Smooth muscle cell (in vitro differentiated cells): ENCODE measurements at regions not wholly inside any gene's neighbourhood (a gene's known extent, or its start where the extent isn't known, plus 50 kb on each side); places are given as distances from the start of the nearest gene placed in this dataset.
A peak's percentile ranks its signal among the peaks of the same experiment; 100 is the strongest.

ENCODE experiments used
- DNase-seq: peaks from one replicate; lab custom pipeline; 2025; ENCODE audit not compliant: unreplicated experiment; lab: John Stamatoyannopoulos, UW
- H2AFZ ChIP-seq: fragments of 200-600 bp; sonication (generic); 2 replicates; pipeline ENCODE4 v1.6.0; 2016; ENCODE audit warnings: antibody characterized with exemption, low read depth, mild to moderate bottlenecking
- H3F3A ChIP-seq: fragments of 200-600 bp; sonication (generic); 2 replicates; pipeline ENCODE4 v1.6.0; 2017; ENCODE audit warnings: antibody characterized with exemption, low read depth
- H3K27ac ChIP-seq: fragments of 200-600 bp; sonication (generic); 2 replicates; pipeline ENCODE4 v1.5.1; 2016; ENCODE audit warnings: low read depth, mild to moderate bottlenecking
- H3K27me3 ChIP-seq: fragments of 200-600 bp; sonication (generic); 2 replicates; pipeline ENCODE4 v1.6.1; 2016; ENCODE audit warnings: low read depth, mild to moderate bottlenecking
- H3K36me3 ChIP-seq: fragments of 200-600 bp; sonication (generic); 2 replicates; pipeline ENCODE4 v1.5.1; 2016; ENCODE audit warnings: low read depth
- H3K4me1 ChIP-seq: fragments of 200-600 bp; sonication (generic); 2 replicates; pipeline ENCODE4 v1.5.1; 2016; ENCODE audit warnings: low read depth
- H3K4me2 ChIP-seq: fragments of 200-600 bp; sonication (generic); 2 replicates; pipeline ENCODE4 v1.6.0; 2016; ENCODE audit warnings: mild to moderate bottlenecking
- H3K4me3 ChIP-seq: fragments of 200-600 bp; sonication (generic); 2 replicates; pipeline ENCODE4 v1.5.1; 2016; ENCODE audit warnings: mild to moderate bottlenecking
- H3K79me2 ChIP-seq: fragments of 200-600 bp; sonication (generic); 2 replicates; pipeline ENCODE4 v1.6.0; 2016; ENCODE audit warnings: low read depth, mild to moderate bottlenecking
- H3K9ac ChIP-seq: fragments of 200-600 bp; sonication (generic); 2 replicates; pipeline ENCODE4 v1.6.0; 2016; ENCODE audit warnings: low read depth
- H3K9me3 ChIP-seq: fragments of 200-600 bp; sonication (generic); replicated peaks from 2 replicates; pipeline ENCODE4 v1.5.1; 2016; ENCODE audit warnings: low read depth
- H4K20me1 ChIP-seq: fragments of 200-600 bp; sonication (generic); 2 replicates; pipeline ENCODE4 v1.6.0; 2016; ENCODE audit warnings: low read depth
- CTCF ChIP-seq: fragments of 200-600 bp; sonication (generic); IDR thresholded peaks from 2 replicates; pipeline ENCODE4 v1.5.1; 2017; ENCODE audit warnings: borderline replicate concordance, mild to moderate bottlenecking, antibody characterized with exemption; ENCODE audit not compliant: insufficient read depth, poor library complexity, severe bottlenecking
- WGBS: methylation state at CpG from one replicate; pipeline ENCODE4 v1.1.7; 2016; ENCODE audit warnings: low lambda C conversion rate; 5-methylcytosine and 5-hydroxymethylcytosine counted together

GRCh38 chr17:13921841-13922776 lies 147.2 kb upstream of the COX10 start:
- no peaks in the 10 kb centered on the region for H3F3A ChIP-seq
- no peak overlapping the region for H2AFZ ChIP-seq
- no peaks in the 10 kb centered on the region for H4K20me1 ChIP-seq
- no peak overlapping the region for H3K27ac ChIP-seq
- no peak overlapping the region for H3K9ac ChIP-seq
- whole genome bisulfite sequencing = 73% methylated on average over 19 of the region's 19 CpGs
- H3K4me3 ChIP-seq = no peak overlapping the region
- peaks cover 3% of the 10 kb centered on the region for H3K4me1 ChIP-seq
- no peaks in the 10 kb centered on the region for H3K36me3 ChIP-seq
- no peak for TF ChIP-seq CTCF
- H3K27me3 ChIP-seq = peaks cover 6% of the 10 kb centered on the region
- no peak overlapping the region for H3K4me2 ChIP-seq
- DNase-seq = no peak
- no peaks in the 10 kb centered on the region for H3K9me3 ChIP-seq
- H3K79me2 ChIP-seq = no peaks in the 10 kb centered on the region

GRCh38 chr17:13922885-13923284 lies 146.4 kb upstream of the COX10 start:
- Histone ChIP-seq H3F3A (no peaks in the 10 kb centered on the region), H3K36me3 (no peaks in the 10 kb centered on the region), H3K27ac (no peak overlapping the region), H3K9ac (no peak overlapping the region), H3K4me3 (no peak overlapping the region), H3K9me3 (no peaks in the 10 kb centered on the region), H3K4me2 (no peak overlapping the region), H4K20me1 (no peaks in the 10 kb centered on the region), H3K4me1 (peaks cover 3% of the 10 kb centered on the region), H3K79me2 (no peaks in the 10 kb centered on the region), H2AFZ (no peak overlapping the region), H3K27me3 (peaks cover 6% of the 10 kb centered on the region)
- no peak for TF ChIP-seq CTCF
- 87% methylated on average over 5 of the region's 5 CpGs for WGBS
- no peak for DNase-seq

GRCh38 chr17:13925579-13925978 lies 143.7 kb upstream of the COX10 start:
- no peaks in the 10 kb centered on the region for H4K20me1 ChIP-seq
- H3K36me3 ChIP-seq = no peaks in the 10 kb centered on the region
- H3K4me1 ChIP-seq = no peaks in the 10 kb centered on the region
- no peak for DNase-seq
- 90% methylated on average over 5 of the region's 5 CpGs for WGBS
- no peak overlapping the region for H3K4me2 ChIP-seq
- no peaks in the 10 kb centered on the region for H3K9me3 ChIP-seq
- H3K27ac ChIP-seq = no peak overlapping the region
- no peak overlapping the region for H3K9ac ChIP-seq
- H3K79me2 ChIP-seq = no peaks in the 10 kb centered on the region
- H3F3A ChIP-seq = no peaks in the 10 kb centered on the region
- H2AFZ ChIP-seq = no peak overlapping the region
- no peak overlapping the region for H3K4me3 ChIP-seq
- TF ChIP-seq CTCF = peak; percentile 12
- peaks cover 1% of the 10 kb centered on the region for H3K27me3 ChIP-seq
